HPDE6-E6E7 (cell line): ENCODE measurements at regions not wholly inside any gene's neighbourhood (a gene's known extent, or its start where the extent isn't known, plus 50 kb on each side); places are given as distances from the start of the nearest gene placed in this dataset.
A peak's percentile ranks its signal among the peaks of the same experiment; 100 is the strongest.

ENCODE experiments used
- DNase-seq: peaks from one replicate; pipeline ENCODE4 v3.0.0; 2011; ENCODE audit warnings: missing footprints; ENCODE audit errors: extremely low spot score

- no peak for DNase-seq
Observed at GRCh38 chr5:165521816-165522610, 2016.6 kb downstream of the MAT2B start.

DNA sequence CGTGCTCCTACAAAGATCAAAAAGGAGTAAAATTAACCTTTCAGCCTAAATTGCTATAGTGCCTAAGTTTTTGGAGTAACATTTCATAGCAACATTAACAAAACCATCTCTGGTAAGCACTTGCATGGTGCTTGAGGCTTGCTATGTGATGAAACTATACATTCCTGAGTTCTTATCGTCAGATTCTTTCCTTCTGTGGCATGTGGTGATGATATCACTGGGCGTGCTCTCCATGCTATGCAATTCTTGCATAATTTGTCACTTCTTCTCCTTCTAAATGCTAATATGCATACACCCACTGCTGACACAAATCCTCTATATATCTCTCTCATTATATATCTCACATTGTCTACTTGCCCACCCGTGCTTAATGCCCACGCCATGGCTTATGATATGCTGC is 2019.9 kb downstream of the MAT2B start:
- peak; percentile 4 for DNase-seq

GRCh38 chr5:165526357-165526756 is 2020.9 kb downstream of the MAT2B start:
- DNase-seq, result no peak

- DNase-seq, result no peak
Observed at GRCh38 chr5:165527577-165527976, 2022.2 kb downstream of the MAT2B start.

DNA sequence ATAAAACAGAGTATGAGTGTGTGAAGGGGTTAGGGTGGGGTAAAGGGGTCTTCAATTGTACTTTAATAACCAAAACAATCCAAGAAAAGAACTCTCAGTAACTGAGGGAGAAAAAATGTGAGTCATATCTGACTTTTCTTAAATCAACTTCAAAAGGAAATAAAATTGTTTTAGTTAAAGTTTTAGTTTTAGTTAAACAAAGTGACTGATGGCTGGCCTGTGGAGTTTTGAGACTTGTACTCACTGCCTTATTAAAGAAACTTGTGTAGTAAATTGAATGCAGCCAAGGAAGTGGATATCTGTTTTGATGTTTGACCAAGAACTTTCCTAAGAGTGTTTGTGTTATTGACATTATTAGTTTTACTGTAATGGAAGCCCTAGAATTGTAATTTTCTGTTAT is 2032.6 kb downstream of the MAT2B start:
- DNase-seq, result no peak

GRCh38 chr5:165559645-165560044 is 2054.2 kb downstream of the MAT2B start:
- no peak for DNase-seq

DNA sequence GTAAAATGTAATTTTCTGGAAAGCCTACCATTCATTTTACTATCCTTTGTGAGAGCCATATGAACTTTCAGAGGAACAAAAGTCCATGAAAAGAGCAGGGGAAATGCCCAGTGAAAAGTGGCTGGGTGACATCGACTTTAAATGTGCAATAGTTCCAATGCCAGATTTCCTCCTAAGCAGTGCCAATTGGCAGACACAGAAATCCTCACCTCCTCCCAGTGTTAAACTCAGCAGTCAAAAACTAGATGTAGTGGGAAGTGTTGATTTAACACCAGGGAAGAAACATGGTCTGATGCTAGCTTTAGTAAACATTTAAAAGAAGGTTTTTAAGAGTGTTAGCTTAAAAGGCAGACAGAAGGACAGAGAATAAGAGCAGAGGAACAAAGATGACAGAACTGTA is 2055.2 kb downstream of the MAT2B start:
- DNase-seq, result no peak

- no peak for DNase-seq
Observed at GRCh38 chr5:165565911-165566310, 2060.5 kb downstream of the MAT2B start.

DNA sequence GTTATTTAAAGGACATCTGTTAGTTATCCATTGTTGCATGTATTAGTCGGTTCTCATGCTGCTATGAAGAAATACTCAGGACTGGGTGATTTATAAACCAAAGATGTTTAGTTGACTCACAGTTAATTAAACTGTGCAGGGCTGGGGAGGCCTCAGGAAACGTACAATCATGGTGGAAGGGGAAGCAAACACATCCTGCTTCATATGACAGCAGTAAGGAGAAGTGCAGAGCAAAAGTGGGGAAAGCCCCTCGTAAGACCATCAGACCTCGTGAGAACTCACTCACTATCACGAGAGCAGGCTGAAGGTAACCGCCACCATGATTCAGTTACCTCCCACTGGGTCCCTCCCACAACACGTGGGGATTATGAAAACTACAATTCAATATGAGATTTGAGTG is 2064.1 kb downstream of the MAT2B start:
- no peak for DNase-seq

DNA sequence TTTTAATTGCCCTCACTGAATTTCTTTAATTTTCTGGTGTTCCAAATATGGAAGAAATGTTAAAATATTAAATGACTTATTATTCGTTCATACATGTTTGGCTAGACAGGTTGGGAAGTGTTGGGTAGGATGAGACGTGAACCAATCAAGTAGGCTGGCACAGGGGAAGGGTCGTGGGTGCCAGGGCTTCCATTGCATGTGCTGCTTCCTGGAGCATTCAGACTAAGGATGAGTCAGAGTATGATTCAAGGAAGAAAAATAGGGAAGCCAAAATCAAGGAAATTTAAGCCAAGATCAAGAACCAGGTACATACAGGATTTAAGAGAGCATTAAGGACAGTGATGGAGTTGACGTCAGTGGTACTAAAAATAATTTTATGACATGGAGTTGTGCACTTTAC is 2068.0 kb downstream of the MAT2B start:
- no peak for DNase-seq

- DNase-seq, result no peak
Observed at GRCh38 chr5:165574100-165574499, 2068.7 kb downstream of the MAT2B start.

DNA sequence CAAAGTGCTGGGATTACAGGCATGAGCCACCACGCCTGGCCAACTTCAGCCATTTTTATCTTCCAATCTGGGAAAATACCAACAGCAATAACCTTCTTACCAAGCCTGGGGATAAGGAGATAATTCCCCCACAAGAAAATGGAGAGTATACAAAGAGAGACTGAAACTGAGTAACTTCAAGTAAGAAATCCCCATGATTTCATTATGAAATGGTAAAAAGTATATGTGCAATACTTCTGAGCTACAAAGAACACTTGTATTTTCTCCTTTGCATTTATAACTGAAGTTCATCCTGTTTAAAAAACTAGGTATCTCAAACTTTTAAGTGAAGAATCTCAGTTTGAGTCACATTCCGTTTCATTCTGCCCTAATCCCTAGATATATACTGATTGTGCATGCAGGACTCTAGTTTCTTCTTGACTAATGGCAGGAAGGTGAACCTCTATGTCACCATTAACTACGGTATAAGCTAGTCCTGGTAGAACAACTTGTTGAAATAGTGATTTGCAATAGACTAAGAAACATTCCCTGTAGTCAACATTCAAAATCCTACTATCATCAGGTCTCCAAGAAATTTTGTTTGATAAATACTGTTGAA is 2071.4 kb downstream of the MAT2B start:
- no peak for DNase-seq

DNA sequence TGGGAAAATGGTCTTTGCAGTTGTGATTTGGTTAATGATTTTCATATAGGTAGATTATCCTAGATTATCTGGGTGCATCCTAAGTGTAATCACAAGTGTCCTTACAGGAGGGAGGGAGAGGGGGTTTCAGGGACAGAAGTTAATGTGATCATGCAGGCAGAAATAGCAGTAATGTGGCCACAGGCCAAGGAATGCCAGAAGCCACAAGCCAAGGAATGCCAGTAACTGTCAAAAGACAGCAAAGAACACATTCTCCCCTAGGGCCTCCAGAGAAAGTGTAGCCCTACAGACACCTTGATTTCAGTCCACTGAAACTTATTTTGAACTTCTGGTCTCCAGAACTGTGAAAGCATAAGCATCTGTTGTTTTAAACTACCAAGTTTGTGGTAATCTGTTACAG is 2074.5 kb downstream of the MAT2B start:
- no peak for DNase-seq

DNA sequence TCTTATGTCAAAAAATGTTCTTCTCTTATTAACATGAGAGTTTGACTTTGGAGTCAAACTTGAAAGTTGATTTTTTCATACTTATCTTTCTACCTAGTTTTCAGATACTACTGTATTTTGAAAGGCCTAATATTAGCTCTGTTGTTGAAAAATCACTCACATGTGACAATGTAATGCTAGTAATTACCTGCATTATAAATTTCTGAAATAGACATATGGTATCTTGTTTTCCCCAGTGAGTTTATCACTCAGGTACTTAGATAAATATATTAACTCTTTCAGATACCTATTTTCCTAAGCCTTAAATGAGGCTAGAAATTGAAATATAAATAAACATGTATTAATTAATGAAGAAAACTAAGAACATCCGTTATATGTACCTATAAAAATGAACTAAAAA is 2089.3 kb downstream of the MAT2B start:
- no peak for DNase-seq

- no peak for DNase-seq
Observed at GRCh38 chr5:165602529-165602928, 2097.1 kb downstream of the MAT2B start.

GRCh38 chr5:165607026-165607425 is 2101.6 kb downstream of the MAT2B start:
- no peak for DNase-seq

DNA sequence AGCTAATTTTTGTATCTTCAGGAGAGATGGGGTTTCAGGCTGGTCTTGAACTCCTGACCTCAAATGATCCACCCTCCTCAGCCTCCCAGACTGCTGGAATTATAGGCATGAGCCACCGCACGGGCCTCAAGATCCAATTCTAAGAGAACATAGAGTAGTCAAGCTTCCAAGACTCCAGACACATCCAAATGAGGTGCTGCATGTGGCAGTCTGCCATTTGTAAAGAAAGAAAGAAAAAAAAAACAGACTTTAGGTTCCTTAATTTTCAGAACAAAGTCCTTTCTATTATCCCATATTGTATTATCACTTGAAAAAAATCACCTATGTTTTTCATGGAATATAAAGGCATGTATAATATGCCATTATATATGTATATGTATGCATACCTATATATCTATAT is 2104.5 kb downstream of the MAT2B start:
- no peak for DNase-seq

DNA sequence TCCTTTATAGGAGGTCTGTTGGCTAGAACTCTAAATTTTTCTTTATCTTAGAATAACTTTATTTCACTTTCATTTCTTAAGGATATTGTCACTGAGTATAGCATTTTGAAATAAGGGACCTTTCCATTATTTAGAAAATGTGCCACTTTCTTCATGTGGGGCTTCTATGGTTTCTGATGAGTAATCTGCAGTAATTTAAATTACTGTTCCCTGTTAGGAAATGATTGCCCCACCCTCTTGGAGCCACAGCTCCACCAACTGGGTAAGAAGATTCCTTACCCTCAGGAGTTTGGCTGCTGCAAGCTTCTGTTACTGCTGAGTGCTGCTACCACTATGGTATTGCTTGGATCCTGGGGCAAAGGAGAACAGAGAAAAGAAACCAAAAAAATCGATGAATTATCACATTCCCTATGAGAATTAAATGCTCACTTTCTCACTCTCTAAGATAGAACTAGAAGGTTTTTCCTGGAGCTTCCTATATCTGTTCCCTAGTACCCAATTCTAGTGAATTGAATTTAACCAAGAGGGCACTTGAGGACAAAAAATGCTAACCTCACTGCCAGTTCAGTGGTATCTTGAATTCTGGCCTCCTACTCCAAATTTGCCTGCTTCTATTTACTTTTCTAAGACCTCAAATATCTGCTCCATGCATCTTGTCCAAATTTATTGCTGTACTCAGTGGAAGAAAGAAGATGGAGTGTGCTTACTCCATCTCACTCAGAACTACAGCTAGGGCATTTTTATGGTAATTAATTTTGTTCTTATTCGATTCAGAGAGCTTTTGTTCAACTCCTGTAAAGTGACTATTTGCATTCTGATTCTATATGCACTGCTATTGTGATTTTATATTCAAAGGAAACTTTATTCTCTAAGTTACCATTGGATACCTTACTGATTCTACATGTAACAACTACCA is 2111.3 kb downstream of the MAT2B start:
- DNase-seq, result no peak

DNA sequence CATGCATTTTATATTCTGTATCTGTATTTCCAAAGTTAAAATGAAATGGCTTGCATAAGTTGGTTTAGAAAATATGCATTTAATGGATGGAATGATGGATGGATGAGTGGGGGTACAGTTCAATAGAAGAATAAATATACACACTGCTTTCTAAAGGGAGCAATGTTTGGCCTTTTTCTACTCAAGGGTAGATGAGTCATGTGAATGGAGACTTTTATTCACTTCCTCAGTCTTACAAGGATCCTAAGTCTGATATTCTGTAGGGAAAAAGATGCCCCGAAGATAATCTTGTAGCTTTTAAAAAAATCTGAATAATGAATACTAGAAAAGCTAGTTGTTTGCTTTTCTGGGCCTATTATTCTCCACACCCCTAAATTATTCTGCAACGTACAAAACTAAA is 2112.1 kb downstream of the MAT2B start:
- no peak for DNase-seq

GRCh38 chr5:165620394-165620793 is 2115.0 kb downstream of the MAT2B start:
- DNase-seq, result no peak

GRCh38 chr5:165622864-165623536 is 2117.6 kb downstream of the MAT2B start:
- DNase-seq, result no peak
